ENCODE measurements at regions not wholly inside any gene's neighbourhood (a gene's known extent, or its start where the extent isn't known, plus 50 kb on each side); places are given as distances from the start of the nearest gene placed in this dataset.

DNA sequence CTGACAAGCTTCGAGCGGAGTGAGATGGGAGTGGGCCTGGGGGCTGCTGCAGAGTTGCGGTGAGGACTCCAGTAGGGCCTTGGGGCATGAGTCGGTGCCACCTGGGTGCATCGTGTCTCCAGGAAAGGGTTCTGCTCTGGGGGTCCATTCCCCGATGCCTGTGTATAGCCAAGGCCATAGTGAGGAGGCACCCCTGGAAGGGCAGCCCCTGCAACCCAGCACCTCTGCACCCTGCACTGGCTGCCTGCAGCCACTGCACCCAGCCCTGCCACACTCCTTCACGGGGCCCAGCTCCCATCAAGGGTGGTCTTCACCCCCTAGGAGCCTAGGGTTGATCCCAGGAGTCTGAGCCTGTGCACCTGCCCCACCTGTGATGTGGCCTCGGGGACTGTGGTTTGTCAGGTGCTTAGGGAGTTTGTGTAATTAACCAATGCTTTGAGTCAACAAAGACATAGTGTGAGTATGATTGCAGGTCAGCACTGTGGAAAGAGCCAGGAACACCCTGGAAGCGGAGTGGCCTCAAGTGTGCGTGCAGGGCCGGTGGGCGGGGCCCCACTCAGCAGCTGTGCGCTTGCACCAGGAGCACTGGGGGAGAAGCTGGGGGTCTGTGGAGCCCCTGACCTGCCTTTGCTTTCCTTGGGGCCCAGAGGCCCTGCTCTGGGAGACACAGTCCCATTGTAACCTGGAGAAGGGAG is 1299.3 kb downstream of the BRD1 start:
- DNase-seq (ENCODE audit: low read depth, low spot score) = no peak

DNA sequence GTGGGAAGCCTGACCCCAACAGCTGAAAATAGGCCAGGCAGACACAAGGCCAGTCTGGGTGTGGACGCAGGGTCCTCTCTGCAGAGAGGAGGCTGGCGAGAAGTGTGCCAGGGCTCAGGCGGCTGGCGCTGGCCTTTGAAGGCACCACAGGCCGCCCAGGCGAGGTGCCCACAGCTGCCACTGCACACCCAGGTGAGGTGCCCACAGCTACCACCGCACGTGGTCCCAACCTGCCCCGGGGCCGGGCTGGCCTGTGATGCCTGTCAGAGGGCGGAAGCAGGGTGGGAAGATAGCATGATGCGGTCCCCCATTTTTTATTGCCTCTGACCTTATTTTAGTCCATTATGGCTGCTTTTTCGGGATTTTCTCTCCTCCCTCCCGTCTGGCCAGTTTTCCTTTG is 1303.9 kb downstream of the BRD1 start:
- no peak for DNase-seq (ENCODE audit: low read depth, low spot score)

DNA sequence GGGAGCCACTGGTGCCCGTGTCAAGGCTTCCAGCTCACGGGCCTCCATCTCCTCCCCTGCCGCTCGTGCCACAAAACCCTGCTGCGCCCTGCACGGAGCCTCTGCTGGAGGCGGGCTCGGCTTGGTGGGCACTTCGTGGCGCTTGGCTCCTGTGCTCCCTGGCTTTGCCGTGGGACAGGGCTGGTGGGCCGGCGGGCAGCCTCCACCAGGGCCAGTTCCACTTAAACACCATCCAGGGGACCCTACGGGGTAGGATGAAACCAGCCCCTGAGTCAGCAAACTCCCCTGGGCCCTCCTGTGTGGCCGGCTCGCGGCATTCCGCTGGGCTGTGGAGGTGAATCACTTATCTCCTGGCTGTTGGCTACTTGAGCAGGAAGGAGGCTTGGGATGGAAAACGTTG is 1304.6 kb downstream of the BRD1 start:
- no peak for DNase-seq (ENCODE audit: low read depth, low spot score)

DNA sequence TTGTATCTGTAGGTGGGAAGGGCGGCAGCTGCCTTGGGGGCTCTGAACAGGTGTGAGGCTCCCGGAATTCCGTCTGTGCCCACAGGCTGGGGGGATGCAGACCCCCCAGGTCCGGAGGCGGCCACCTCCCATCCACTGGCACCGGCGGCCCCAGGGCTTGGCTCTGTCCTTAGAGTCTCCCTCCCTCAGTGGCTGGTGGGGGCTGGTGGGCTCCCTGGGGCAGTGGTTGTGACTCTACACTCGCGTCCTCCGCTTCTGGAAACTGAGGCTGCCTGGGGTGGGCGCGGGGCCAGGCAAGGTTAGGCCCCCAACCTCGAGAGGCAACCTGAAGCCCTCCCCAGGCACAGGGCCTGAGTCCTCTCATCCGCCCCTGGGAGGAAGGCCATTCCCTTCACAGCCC is 1305.4 kb downstream of the BRD1 start:
- no peak for DNase-seq (ENCODE audit: low read depth, low spot score)

DNA sequence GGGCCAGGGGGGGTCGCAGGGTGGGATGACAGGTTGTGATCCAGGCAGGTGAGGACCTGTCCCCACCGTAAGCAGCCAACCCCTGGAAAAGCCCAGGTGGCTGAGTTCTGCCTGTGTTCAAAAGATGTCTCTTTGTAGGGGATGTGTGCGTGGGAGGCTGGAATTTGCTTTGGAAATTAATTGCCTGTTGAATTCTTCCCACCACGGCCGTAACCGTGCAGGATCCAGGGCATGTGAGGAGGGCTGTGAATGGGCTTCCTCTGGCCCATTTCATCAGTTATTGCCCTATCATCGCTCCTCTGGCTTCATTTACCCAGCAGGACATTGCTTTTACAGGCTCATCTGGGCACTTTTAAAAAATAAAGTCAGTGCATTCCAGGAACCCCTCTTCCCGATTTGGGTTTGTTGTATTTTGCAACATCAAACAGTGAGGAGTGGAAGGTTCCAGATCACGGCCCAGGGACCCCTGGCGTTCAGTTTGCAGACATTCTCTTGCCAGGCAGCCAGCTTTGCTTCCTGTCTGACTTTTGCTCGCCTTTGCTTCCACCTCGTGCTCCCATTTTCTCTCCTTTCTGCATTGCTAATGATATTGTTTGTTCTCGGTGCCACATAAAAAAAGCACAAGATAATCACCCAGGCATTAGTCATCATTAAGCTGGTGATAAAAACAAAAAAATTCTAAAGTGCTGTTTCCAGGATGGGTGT is 1306.6 kb downstream of the BRD1 start:
- no peak for DNase-seq (ENCODE audit: low read depth, low spot score)

DNA sequence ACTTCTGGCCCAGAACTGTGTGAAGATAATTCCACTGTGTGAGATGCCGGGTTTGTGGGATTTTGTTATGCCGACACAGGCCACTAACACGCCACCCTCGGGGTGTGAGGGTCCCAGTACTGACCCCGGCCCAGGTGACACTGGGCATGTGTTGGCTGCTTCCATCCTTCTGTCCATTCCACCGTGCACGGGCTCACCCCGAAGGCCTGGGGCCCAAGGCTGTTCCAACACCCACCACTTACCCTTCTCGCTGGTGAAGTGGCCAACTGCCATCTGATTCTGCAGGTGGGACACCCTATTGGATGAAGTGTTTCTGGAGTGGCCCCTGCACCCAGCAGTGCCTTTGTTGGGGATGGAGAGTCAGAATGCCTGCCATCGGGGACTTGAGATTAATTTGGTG is 1307.5 kb downstream of the BRD1 start:
- no peak for DNase-seq (ENCODE audit: low read depth, low spot score)

DNA sequence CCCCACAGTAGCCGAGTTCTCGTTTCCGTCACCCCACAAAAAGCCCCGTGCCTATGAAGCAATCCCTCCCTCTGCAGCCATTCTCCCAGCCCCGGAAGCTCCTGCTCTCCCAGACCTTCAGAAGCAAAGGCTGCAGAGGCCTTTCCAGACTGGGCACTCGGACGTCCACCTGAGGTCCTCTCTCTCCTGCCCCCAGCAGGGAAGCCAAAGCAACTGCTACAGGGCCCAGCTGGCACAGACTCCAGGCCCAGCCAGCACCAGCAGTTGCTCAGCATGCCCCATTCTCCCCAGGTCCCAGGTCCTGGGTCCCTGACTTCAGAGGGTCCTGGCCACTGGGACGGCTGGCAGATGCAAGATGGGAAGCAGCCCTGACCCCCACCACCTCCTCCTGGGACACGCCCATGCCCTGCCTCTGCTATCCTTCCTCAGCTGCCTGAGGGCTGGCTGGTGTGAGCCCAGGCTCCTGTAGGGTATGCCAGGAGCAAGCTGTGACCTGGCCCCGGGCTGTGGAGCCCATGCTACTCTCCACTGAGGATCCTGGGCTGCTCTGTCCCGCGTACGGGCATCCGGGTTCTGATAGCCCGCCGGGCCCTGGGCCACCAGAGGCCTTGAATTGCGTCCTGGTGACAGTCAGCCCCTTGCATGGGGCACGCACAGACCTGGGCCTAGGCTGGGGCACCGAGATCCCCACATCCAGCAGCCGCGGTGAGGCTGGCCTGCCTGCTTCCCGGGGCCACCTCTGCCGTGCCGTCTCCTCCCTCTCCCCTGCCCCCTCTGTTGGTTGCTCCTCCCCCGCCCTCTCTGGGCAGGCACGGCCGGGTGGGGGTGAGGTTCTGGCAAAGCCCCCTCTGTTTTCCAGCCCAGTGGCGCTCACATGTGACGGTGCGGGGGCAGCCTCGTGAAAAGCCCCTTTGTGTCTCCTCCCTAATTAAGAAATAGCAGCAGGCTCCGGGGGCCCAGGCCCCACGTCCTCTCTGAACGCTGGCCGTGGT is 1310.3 kb downstream of the BRD1 start:
- no peak for DNase-seq (ENCODE audit: low read depth, low spot score)

DNA sequence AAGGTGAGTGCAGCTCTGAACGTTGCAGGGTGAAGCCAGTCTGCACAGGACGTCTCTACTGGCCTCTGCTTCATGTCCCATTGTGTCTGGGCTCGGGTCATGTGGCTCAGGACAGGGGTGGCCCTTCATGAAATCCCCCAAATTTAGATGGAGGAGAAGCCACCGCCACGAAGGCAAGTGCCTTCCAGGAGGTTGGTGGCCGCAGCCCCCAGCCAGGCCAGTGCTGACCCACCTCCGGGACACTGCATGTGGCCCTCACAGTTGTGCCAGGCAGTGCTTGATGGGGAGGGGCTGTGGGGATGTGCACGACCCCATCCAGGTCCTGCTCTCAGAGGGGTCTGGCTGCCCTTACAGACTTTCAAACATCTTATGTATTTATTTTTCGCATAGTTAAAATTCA is 1311.1 kb downstream of the BRD1 start:
- DNase-seq (ENCODE audit: low read depth, low spot score) = no peak

DNA sequence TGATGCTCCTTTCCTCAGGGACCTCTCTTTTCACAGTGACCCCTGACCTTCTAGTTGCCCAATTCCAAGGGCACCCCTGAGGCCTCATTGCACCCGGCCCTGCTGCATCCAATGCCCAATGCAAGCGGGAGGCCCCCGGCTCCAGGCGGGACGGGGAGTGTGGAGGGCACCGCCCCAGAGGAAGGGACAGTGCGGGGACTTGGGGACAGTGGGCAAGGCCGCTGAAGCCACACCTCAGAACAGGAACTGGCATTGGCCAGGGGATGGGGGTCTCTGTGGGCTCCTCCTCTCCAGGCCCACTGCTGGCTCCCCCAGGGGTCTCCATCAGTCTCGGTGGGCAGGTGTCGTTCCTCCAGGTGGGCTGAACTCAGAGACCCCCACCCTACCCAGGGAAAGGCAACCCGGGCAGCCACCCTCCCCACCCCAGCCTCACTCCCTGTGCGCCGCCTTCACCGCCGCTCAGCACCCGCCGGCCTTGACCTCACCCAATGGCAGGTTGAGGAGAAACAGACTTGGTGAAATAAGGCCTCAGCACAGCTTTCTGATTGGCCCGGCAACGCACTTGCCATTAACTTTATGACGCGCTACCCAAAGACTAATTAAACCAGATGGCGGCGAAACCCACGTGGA is 1312.0 kb downstream of the BRD1 start:
- DNase-seq (ENCODE audit: low read depth, low spot score) = no peak

DNA sequence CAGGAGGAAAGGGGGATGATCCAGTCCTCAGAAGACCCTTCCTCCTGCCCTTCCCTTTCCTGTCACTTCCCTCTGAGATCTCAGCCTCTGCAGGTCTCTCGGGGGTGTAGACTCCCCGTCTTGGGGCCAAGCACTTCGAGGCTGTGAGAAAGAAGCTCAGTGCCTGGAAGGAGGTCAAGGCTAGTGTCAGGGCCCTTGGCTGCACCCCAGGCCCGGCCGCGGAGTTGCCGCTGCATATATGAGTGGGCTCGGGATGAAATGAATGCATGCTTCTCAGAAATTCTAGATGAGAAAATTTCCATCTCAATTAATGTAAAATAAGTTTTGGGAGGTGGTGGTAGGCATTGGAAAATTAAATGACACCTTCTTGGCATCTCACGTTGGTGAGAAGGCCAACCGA is 1313.7 kb downstream of the BRD1 start:
- no peak for DNase-seq (ENCODE audit: low read depth, low spot score)

DNA sequence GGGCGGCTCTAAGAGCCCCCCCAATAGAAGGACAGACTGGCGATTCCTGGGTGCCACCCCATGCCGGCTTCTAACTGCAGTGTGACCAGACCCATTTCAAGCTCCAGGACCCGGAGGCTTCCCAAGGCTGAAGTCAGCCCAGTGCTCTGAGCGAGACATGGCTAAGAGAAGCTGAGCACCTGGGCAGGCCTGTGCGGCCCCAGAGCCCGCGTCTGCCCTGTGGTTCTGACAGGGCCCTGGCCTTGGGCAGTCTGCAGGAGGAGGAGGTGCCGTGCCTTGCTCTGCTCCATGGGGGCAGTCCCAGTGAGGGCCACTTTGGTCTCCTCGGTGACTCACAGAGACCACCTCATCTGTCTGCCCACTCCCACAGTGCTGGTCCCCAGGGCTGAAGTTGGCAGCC is 1314.2 kb downstream of the BRD1 start:
- DNase-seq (ENCODE audit: low read depth, low spot score) = no peak

DNA sequence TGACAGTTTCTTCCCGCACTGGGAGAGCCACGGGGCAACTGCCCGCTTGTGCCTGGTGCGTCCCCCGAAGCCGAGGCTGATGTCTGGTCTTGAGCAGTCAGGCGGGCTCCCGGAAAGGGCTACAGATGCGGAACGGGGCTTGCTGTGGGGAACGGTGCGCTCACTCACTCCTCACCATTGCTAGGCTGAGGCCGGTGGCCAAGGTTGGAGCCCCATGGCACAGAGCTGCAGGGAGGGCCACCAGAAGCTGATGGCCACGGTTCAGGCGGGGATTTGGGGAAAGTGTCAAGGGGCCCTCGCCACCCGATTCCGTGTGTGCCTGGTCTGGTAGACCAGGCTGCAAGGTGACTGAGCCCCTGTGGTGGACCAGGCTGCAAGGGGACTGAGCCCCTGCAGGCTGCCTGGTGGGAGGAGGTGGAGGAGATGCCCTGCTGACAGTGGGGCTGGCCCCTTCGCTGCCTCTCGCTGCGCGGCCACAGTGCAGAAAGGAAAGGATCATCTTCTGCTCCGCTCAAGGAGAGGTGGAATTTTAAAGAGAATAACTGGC is 1315.8 kb downstream of the BRD1 start:
- DNase-seq (ENCODE audit: low read depth, low spot score) = no peak

DNA sequence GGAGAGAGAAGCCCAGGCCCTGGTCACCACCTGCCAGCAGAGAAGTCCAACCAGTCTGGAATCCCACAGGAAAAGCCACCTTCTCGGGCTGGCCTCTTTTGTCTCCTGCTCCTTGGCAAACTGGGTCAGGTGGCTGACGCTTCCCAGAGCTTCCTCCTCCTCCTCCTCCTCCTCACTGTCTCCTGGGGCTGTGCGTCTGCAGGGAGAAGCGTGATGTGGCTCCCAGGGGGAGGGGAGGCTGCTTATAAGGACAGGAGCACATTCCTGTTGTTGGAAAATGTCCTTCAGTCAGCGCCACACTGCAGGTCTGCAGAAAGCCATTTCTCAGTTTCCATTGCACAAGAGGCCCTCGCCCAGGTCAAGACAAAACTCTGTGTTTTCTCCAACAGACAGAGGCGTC is 1316.5 kb downstream of the BRD1 start:
- no peak for DNase-seq (ENCODE audit: low read depth, low spot score)

DNA sequence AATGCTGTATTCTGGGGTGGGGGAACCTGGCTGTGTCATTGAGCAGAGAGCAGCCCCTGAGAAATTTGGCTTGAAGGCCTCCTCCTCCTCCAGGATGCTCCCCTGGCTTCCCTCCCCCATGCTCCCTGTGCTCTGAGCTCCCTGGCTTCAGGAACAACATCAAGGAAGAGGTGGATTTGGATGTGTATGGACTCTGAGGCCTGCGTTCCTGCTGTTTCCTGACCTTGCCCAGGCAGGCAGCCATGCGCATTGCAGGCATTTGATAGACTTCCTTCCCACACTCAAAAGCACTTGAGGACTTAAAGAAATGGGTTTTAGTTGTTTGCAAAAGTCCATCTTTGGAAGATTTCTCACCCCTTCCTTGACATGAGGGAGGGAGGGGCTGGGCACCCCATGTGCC is 1317.1 kb downstream of the BRD1 start:
- DNase-seq (ENCODE audit: low read depth, low spot score) = no peak

DNA sequence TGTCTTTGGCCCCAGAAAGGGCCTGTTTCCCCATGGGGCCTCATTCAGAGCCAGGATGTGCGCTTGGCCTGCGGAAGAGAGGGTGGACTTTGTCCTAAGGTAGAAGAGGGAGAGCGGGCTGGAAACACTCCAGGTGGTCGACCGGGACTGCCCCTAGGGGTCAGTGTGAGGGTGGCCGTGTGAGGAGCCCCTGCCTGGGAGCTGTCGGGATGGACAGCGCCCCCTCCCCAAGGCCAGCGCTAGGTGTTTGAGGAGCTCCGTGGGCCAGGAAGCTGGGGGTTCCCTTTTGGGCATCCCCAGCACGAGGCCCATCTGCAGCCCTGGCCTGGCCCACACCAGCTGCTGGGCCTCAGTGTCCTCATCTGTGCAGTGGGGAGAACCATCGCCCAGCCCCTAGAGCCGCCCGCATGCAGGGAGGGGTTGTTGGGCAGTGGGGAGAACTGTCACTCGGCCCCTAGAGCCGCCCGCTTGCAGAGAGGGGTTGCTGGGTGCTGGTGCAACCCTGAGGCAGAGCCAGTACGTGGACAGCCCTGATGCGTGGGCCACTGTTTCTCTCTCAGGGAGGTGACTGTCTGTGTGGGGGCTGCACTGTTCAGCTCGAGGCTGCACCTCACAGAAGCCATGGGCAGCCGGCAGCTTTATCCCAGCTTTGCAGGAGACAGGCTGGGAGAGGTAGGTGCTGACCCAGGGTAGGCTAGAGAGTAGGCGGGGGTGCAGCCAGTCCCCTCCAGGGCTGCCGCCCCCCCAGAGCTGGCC is 1319.9 kb downstream of the BRD1 start:
- no peak for DNase-seq (ENCODE audit: low read depth, low spot score)

DNA sequence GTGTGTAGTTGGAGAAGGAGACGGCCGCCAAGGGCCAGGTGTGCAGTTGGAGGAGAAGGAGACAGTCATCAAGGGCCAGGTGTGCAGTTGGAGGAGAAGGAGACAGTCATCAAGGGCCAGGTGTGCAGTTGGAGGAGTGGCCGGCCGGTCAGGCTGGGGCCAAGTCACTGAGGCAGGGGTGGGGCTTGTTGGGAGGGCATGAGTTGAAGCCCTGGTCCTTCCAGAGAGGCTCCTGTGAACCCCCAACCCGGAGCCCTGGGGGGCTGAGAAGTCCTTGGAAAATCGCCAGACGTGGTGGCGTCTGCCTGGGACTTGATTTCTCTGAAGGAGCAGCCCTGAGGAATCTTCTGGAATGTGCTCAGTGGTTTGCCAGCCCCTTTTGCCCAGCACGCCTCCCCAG is 1320.5 kb downstream of the BRD1 start:
- no peak for DNase-seq (ENCODE audit: low read depth, low spot score)

DNA sequence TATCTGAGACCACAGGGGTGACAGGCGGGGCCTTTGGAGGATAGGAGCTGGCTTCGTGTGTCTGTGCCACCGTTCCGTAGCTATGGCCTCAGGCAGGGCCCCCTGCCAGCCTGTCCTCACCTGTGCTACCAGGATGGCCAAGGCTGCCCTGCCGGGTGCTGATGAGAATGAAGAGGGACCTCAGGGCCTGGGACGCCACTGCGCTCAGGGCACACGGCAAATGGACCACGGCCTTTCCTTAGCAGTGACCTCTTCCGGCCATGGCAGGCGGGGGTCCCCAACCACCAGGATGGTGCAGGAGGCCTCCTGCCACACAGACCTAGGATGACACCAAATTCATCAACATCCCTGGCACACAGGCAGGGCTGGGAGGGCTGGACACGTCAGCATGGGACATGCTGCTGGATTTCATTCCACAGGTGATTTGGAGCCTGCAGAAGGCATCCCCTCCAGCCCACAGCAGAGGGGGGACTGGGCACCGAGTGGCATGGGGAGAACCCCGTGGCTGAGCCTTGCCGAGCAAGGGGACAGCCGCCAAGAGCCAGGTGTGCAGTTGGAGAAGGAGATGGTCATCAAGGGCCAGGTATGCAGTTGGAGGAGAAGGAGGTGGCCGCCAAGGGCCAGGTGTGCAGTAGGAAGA is 1321.0 kb downstream of the BRD1 start:
- no peak for DNase-seq (ENCODE audit: low read depth, low spot score)

DNA sequence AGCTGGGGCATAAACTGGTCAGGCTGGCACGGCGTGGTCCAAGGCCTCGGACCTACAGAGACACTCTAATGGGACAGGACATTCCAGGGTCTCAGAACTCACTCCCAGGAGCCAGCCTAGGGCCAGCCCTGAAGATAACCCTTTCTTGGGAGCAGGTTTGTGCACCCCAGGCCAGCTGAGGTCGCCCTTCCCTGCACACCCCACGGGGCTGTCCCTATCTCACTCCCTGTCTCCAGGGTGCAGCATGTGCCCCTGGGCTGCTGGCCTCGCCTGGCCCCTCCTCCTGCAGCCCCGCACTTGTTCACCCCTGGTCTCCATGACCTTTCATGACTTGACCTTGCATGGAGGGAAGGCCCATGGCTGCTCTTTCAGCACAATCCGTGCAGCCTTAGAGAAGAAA is 1321.8 kb downstream of the BRD1 start:
- no peak for DNase-seq (ENCODE audit: low read depth, low spot score)

DNA sequence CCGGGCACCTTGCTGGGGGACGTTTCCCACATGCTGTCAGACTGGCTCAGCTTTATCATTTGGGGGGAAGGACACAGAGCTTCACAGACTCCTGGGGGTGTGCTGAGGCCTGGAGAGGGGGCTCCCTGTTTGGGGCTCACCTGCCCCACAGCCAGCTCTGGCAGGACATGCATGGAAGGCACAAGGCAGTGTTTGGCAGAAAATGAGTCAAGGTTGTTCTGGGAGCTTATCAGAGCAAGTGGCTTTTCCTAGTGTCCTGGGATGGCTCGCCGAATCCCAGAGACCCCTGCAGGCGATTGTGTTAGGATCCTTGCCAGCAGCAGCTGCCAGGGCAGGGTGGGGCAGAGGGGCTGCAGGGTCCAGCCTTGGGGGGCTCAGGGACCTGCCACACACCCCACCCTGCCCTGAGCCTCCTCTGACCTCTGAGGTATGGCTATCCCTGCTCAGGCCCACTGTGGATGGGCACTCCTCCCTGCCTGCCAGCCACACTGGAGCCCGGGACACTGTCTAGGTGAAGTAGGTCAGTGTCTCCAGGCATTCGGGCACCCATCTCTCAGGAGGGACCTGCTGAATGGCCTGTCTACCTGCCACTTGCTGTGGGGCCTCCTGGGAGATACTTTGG is 1323.0 kb downstream of the BRD1 start:
- DNase-seq (ENCODE audit: low read depth, low spot score) = no peak

DNA sequence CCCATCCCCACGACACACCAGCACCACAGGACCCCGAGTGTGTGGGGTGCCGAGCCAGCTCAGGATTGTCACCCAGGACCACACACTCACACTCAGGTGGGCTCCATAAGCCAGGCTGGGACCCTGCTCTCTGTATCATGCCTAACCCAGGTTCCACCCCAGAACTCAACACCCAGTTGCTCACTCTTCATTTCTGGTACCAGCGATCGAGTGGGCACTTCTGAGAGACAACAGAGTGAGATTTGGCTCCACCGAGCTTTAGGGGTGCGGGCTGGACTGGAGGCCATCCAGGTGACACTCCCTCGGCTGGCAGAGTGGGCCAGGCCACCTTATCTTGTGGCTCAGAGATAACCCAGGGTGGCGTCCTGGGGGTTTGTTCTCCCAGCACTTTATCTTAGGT is 1323.8 kb downstream of the BRD1 start:
- DNase-seq (ENCODE audit: low read depth, low spot score) = no peak
